ENCODE measurements at regions not wholly inside any gene's neighbourhood (a gene's known extent, or its start where the extent isn't known, plus 50 kb on each side); places are given as distances from the start of the nearest gene placed in this dataset.

GRCh38 chr9:84101964-84102632, 121.5 kb downstream of the RMI1 start:
- 59% methylated on average over 27 of the region's 29 CpGs for WGBS (ENCODE audit: low lambda C conversion rate)
- Histone ChIP-seq H2AFZ (ENCODE audit: low read depth) (no peak overlapping the region), H4K20me1 (ENCODE audit: insufficient read depth) (no peaks in the 10 kb centered on the region), H3F3A (replicated peaks; ENCODE audit: insufficient read depth) (no peaks in the 10 kb centered on the region), H3K27ac (ENCODE audit: low read depth in 2 of 2, low read length in 1 of 2) (no peak overlapping the region), H3K36me3 (replicated peaks in 1 of 2; ENCODE audit: control insufficient read depth in 1 of 2, insufficient read depth in 2 of 2, low read length in 1 of 2) (no peaks in the 10 kb centered on the region), H3K9me3 (no peaks in the 10 kb centered on the region), H3K79me2 (ENCODE audit: insufficient read depth) (no peaks in the 10 kb centered on the region), H3K9ac (no peak overlapping the region), H3K4me1 (ENCODE audit: control insufficient read depth in 1 of 2, insufficient read depth in 2 of 2, low read depth in 1 of 2, low read length in 1 of 2) (no peaks in the 10 kb centered on the region), H3K9me2 (no peaks in the 10 kb centered on the region), H3K4me2 (no peak overlapping the region), H3K4me3 (ENCODE audit: low read depth in 2 of 2, low read length in 1 of 2) (no peak overlapping the region), H3K27me3 (ENCODE audit: insufficient read depth) (no peaks in the 10 kb centered on the region)
- CTCF ChIA-PET = interaction anchor here (1.2 kb wide), 1 partner anchor 19 kb away, joined by 4 read pairs; no protein-coding TSS in a partner anchor
- DNase-seq = peak; percentile 26
- POLR2A ChIA-PET = no interaction called here
- no peak for TF ChIP-seq EZH2phosphoT487 (IDR thresholded peaks at IDR 0.05; ENCODE audit: borderline replicate concordance, low read depth)
- no peak for TF ChIP-seq POLR2AphosphoS5 (IDR thresholded peaks at IDR 0.05; ENCODE audit: low read depth, low read length)

- ChIA-PET CTCF (interaction anchor here (0.9 to 1.2 kb wide), 2 partner anchors 70 to 157 kb away, joined by 3 read pairs; no protein-coding TSS in a partner anchor), POLR2A (no interaction called here)
- no peaks in the 10 kb centered on the region for H3K9me2 ChIP-seq
- H4K20me1 ChIP-seq (ENCODE audit: insufficient read depth) = no peaks in the 10 kb centered on the region
- no peak overlapping the region for H3K4me3 ChIP-seq (ENCODE audit: low read depth in 2 of 2, low read length in 1 of 2)
- DNase-seq = no peak
- no peaks in the 10 kb centered on the region for H3K27me3 ChIP-seq (ENCODE audit: insufficient read depth)
- no peak overlapping the region for H3K27ac ChIP-seq (ENCODE audit: low read depth in 2 of 2, low read length in 1 of 2)
- no peak overlapping the region for H2AFZ ChIP-seq (ENCODE audit: low read depth)
- no peaks in the 10 kb centered on the region for H3K36me3 ChIP-seq (replicated peaks in 1 of 2; ENCODE audit: control insufficient read depth in 1 of 2, insufficient read depth in 2 of 2, low read length in 1 of 2)
- H3F3A ChIP-seq (replicated peaks; ENCODE audit: insufficient read depth) = no peaks in the 10 kb centered on the region
- H3K9ac ChIP-seq = no peak overlapping the region
- 35% methylated on average over 1 of the region's 1 CpG for WGBS (ENCODE audit: low lambda C conversion rate)
- TF ChIP-seq RXRA (IDR thresholded peaks at IDR 0.05; ENCODE audit: borderline replicate concordance, low read depth) (no peak), REST (IDR thresholded peaks at IDR 0.05; ENCODE audit: low read depth, low read length) (no peak), TAF1 (IDR thresholded peaks at IDR 0.05; ENCODE audit: borderline replicate concordance, low read depth, low read length) (no peak), USF2 (IDR thresholded peaks at IDR 0.05; ENCODE audit: borderline replicate concordance, low read depth, low read length) (no peak), NFIC (IDR thresholded peaks at IDR 0.05; ENCODE audit: borderline replicate concordance) (no peak), NRF1 (IDR thresholded peaks at IDR 0.05; ENCODE audit: low read depth, low read length) (no peak), GATA2 (CRISPR knock-in tag; IDR thresholded peaks at IDR 0.05) (no peak), MEF2A (IDR thresholded peaks at IDR 0.05; ENCODE audit: borderline replicate concordance, low read depth) (no peak), TEAD4 (IDR thresholded peaks at IDR 0.05; ENCODE audit: borderline replicate concordance, insufficient read depth) (no peak), POLR2AphosphoS5 (IDR thresholded peaks at IDR 0.05; ENCODE audit: low read depth, low read length) (no peak), JUND (IDR thresholded peaks at IDR 0.05) (no peak), USF1 (IDR thresholded peaks at IDR 0.05; ENCODE audit: borderline replicate concordance, low read depth) (no peak)
- H3K9me3 ChIP-seq = no peaks in the 10 kb centered on the region
- no peaks in the 10 kb centered on the region for H3K79me2 ChIP-seq (ENCODE audit: insufficient read depth)
- no peaks in the 10 kb centered on the region for H3K4me1 ChIP-seq (ENCODE audit: control insufficient read depth in 1 of 2, insufficient read depth in 2 of 2, low read depth in 1 of 2, low read length in 1 of 2)
- no peak overlapping the region for H3K4me2 ChIP-seq
These were observed 123.2 kb downstream of the RMI1 start for GRCh38 chr9:84103651-84104377.

Data from SK-N-SH (cell line).